GM18868 (cell line): ENCODE measurements at regions not wholly inside any gene's neighbourhood (a gene's known extent, or its start where the extent isn't known, plus 50 kb on each side); places are given as distances from the start of the nearest gene placed in this dataset.
"Not testable (repeated sequence)": the region's sequence is repeated elsewhere in the genome, so short reads cannot be mapped to it uniquely, and the experiment has no call there.

Experiments
- ATAC-seq: cut with Tn5 transposase; IDR thresholded peaks from one replicate; pipeline ENCODE4 v1.9.1; 2021; ENCODE audit warnings: mild to moderate bottlenecking, moderate library complexity; ENCODE audit not compliant: unreplicated experiment

- ATAC-seq = no peak
Measured at GRCh38 chrX:112577146-112577545, 102.6 kb downstream of the LHFPL1 start.

- ATAC-seq = no peak
Measured at GRCh38 chrX:112571388-112571787, 108.3 kb downstream of the LHFPL1 start.

DNA sequence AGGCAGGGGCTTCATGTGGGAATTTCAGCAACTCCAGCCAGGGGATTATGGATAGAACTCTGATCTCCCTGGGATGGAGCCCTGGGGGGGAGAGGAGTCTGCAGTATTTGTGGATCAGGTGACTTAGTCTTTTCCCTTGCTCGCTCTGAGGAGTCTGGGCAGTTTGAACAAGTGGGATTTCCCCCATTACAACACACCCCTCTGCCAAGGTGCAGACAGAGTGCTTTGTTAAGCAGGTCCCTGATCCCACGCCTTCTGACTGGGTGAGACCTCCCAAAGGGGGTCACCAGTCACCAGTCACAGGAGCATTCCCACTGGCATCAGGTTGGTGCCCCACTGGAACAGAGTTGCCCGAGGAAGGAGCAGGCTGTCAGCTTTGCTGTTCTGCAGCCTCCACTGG is 123.9 kb downstream of the LHFPL1 start:
- ATAC-seq = no peak

DNA sequence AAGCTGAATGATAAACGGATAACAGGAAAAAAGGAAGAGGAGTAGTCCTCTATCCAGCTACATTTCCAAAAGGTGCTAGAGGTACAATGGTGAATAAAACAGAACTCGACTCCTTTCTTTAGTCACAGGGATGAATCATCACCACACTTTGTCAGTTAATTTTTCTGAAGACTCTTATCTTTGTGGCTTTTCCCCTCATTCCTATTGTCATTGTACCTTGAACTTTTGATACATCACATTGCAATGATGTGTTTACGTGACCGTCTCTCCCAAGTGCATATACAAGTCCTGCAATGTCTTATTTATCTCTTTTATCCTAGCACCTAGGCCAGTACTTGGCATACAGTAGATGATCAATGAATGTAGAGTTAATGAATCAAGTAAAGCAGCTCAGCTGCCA is 134.7 kb downstream of the LHFPL1 start:
- no peak for ATAC-seq

DNA sequence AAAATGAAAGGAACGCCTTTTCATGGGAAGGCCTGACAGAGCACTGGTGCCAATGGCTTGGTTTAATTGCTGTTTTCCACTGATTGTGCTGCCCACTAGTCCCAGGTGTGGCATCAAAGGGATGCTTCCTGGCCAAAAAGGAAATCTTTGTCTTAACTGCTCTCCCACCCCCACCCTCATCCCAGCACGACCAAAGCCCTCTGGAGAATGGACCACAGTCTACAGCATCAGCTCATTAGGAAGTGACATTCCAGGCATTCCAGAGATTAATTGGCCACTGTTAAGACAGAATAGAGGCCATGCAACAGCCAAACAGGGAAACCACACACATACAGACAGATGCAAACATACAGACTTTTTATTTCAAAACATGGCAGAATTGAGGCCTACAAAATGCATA is 143.2 kb downstream of the LHFPL1 start:
- ATAC-seq = no peak

DNA sequence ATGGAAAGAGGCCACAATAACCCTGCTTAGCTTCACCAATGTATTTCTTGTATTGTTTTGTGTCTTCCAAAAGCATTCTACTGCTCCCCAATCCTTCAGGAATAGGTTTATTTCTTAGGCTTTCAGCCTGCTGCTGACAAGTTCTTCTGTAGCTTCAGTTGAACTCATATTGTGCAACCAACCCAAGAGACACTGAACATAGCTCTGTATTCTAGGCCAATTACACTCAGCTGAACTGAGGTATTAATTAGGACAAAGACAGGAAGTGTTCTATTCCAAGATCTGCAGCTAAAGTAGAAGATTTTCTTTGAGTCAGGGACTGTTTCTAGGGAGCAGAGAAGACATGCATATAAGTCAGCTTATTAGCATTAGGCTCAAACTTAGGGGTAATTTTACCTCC is 151.8 kb downstream of the LHFPL1 start:
- ATAC-seq = no peak

DNA sequence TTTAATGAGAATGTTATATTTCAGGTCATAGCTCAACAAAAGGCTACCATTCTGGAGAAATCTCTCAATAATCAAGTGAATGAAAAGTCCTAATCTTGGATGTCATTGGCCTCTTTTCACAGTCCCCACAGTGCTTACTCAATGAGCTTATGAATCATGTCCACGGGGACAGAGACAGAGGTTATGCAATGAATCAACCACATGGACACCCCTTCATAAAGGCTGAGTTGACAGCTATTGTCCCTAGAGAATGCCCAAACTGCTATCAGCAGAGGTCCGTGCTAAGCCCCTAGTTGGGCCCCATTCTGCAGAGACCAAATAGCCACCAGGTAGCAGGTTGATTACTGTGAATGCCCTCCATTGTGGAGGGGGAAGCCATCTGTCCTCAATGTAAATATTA is 158.1 kb downstream of the LHFPL1 start:
- no peak for ATAC-seq

DNA sequence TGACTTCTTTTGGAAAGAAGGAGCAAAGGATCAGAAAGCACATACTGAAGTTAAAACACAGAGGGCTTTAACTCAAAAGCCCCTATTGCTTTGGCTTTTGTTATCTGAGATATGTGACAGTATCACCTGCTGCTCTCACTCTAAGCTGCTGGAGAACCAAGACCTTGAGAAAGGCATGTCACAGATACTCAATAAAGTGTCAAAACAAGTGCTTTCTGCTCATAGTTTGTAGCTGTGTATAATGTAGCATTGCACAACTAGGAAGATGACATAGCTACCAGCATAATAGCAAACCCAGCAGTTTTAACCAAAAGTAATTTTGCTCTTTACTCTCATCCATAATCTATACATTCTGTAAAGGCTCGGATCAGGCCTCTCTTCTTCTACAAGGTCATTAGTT is 159.6 kb downstream of the LHFPL1 start:
- no peak for ATAC-seq

DNA sequence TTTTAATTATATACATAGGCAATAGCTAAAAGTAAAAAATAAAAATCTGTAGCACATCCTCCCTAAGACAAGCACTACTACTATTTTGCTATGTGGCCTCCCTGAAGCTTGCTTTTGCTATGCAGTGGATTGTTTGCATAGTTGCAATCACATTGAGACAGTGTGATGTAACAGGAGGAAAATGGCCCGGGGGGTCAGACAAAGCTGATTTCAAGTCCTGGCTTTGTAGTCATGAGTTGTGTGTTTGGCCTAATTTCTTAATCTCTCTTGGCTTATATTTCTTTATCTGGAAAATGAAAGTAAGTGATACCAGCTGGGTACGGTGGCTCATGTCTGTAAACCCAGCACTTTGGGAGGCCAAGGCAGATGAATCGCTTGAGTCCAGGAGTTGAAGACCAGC is 166.6 kb downstream of the LHFPL1 start:
- ATAC-seq = no peak

DNA sequence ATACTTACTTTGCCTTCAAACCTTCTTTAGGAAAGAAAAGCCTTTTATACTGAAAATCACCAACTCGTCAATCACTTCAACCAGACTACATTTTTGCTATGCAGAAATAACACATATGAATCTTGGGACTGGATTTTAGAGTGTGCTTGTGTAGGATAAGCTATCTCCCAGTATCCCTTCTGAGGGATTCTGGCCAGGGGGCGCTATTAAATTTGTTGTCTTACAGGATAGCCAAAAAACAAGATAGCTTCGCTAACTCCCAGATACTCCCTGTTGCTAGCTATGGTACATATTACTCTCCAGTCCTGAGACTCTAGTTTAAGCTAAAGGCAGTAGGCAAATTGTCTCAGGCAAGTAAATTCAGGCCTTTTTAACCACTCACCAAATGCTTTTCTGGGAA is 167.2 kb downstream of the LHFPL1 start:
- no peak for ATAC-seq

DNA sequence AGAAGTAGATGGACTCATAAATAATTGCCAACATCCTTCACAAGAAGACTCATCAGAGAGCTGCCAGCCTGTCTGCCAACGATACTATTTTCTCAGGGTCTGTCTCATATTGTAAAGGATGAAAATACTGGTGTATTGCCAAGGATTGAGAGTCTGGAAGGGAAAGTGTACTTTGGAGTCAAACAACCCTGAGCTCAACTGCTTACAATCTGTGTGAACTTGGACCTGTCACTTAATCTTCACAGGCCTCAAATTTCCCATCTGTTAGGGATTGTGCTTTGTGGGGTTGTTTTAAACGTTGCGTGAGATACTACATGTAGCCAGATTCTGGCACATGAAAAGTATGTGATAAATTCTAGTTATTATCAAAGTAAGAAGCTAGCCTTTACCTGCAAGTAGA is 169.1 kb downstream of the LHFPL1 start:
- ATAC-seq = no peak

GRCh38 chrX:112477653-112478052 is 202.1 kb downstream of the LHFPL1 start:
- ATAC-seq = no peak

DNA sequence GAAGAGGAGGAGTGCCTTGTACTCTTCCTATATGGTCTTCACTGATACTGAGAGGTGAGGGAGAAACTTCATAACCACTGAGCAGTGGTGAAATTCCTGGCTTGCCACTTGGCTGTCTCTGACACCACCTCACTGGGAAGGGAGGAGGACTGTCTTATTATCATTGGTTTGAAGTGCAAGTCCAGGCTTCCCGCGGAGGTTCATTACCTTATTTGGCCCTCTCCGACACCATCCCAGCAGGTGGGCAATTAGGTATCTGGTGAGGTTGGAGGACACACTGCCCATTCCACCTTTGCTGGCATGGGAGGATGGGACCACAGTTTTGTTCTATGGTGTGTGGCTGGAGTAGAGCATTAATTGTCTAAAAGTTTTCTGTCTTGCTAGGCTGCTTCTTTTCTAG is 206.1 kb downstream of the LHFPL1 start:
- no peak for ATAC-seq

- no peak for ATAC-seq
Measured at GRCh38 chrX:112470551-112470950, 209.2 kb downstream of the LHFPL1 start.

DNA sequence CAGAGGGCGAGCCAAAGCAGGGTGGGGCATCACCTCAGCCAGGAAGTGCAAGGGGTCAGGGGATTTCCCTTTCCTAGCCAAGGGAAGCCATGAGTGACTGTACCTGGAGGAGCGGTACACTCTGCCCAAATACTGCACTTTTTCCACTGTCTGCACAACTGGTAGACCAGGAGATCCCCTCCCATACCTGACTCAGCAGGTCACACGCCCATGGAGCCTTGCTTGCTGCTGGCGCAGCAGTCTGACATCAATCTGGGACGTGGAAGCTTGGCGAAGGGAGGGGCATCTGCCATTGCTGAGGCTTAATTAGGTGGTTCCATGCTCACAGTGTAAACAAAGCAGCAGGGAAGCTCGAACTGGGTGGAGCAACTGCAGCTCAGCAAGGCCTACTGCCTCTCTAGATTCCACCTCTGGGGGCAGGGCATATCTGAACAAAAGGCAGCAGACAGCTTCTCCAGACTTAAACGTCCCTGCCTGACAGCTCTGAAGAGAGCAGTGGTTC is 217.7 kb downstream of the LHFPL1 start:
- ATAC-seq = not testable (repeated sequence)

- ATAC-seq = no peak
Measured at GRCh38 chrX:112457788-112458187, 221.9 kb downstream of the LHFPL1 start.

DNA sequence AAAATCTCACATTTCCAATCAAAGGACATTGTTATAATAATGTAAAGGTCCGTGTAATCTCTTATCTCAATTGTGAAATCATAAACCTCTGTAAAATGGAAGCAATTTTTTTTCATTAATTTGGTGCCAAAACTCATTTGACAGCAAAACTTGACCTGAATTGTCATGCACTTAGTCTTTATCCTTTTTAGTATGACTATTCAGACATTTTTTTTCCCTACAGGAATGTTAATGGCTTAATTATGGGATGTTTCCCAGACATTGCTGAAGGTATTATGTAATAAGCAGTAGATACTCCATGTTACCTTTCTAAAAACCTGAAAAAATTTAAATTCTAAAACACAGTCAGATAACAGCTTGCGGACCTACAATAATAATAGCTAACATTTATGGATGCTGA is 228.9 kb downstream of the LHFPL1 start:
- no peak for ATAC-seq

- no peak for ATAC-seq
Measured at GRCh38 chrX:112440277-112440676, 239.5 kb downstream of the LHFPL1 start.

- no peak for ATAC-seq
Measured at GRCh38 chrX:112424166-112424565, 255.6 kb downstream of the LHFPL1 start.

GRCh38 chrX:112391313-112391712 is 288.4 kb downstream of the LHFPL1 start:
- ATAC-seq = no peak

GRCh38 chrX:112381649-112382298 is 298.0 kb downstream of the LHFPL1 start:
- ATAC-seq = not testable (repeated sequence)

GRCh38 chrX:112380541-112381278 is 298.1 kb upstream of the TRPC5 start:
- ATAC-seq = no peak

- ATAC-seq = no peak
Measured at GRCh38 chrX:112377481-112377880, 294.9 kb upstream of the TRPC5 start.
